ENCODE measurements at regions not wholly inside any gene's neighbourhood (a gene's known extent, or its start where the extent isn't known, plus 50 kb on each side); places are given as distances from the start of the nearest gene placed in this dataset.

DNA sequence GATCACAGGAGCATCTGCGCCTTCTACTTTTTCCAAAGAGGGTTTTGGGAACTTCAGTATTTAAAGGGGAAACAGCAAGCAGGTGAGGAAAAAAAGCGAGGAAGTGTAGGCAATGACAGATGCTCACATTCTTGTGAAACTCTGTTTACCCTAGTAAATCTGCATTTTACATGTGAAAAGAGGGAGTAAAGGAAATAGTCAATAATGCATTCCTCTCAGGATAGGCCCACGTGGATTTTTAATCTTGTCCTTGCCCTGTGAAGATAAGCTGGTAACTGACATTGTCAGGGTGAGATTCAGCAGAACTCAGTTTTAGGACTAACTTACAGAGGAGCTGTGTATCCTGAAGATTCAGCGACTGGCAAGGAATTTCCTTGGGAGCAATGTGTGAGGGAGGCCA, 1119.2 kb upstream of the TMEM132C start:
- H3K4me3 ChIP-seq (ENCODE audit: low read depth, low read length) = no peak overlapping the region
- no peaks in the 10 kb centered on the region for H3K36me3 ChIP-seq
- TF ChIP-seq, protein P1, sequence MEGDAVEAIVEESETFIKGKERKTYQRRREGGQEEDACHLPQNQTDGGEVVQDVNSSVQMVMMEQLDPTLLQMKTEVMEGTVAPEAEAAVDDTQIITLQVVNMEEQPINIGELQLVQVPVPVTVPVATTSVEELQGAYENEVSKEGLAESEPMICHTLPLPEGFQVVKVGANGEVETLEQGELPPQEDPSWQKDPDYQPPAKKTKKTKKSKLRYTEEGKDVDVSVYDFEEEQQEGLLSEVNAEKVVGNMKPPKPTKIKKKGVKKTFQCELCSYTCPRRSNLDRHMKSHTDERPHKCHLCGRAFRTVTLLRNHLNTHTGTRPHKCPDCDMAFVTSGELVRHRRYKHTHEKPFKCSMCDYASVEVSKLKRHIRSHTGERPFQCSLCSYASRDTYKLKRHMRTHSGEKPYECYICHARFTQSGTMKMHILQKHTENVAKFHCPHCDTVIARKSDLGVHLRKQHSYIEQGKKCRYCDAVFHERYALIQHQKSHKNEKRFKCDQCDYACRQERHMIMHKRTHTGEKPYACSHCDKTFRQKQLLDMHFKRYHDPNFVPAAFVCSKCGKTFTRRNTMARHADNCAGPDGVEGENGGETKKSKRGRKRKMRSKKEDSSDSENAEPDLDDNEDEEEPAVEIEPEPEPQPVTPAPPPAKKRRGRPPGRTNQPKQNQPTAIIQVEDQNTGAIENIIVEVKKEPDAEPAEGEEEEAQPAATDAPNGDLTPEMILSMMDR (IDR thresholded peaks at IDR 0.05; ENCODE audit: low read depth, low read length) = no peak
- H3K27ac ChIP-seq = no peak overlapping the region
- DNase-seq = no peak
- H3K27me3 ChIP-seq (ENCODE audit: insufficient read depth, low read depth, severe bottlenecking) = no peaks in the 10 kb centered on the region
- H3K9me3 ChIP-seq (ENCODE audit: severe bottlenecking) = no peaks in the 10 kb centered on the region

DNA sequence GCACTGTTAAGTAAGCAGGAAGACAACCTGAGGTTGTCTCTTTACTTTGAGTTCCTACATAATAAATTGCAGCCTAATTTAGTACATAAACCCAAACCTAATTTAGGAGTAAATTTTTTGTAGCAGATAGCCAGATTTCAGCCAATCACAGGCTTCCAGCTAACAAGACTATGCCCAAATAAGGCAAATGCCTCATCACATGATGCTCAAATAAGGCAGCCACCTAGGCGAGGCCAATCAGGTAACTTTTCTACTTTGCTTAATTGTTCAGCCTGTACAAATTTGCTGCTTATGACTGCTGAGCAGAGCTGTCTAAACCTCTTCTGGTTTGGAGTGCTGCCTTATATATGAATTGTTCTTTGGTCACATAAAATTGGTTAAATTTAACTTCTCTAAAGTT, 1118.7 kb upstream of the TMEM132C start:
- TF ChIP-seq, protein P1 (IDR thresholded peaks at IDR 0.05; ENCODE audit: low read depth, low read length) = no peak
- Histone ChIP-seq H3K36me3 (no peaks in the 10 kb centered on the region), H3K9me3 (ENCODE audit: severe bottlenecking) (no peaks in the 10 kb centered on the region), H3K4me3 (ENCODE audit: low read depth, low read length) (no peak overlapping the region), H3K27ac (no peak overlapping the region), H3K27me3 (ENCODE audit: insufficient read depth, low read depth, severe bottlenecking) (no peaks in the 10 kb centered on the region)
- DNase-seq = no peak

DNA sequence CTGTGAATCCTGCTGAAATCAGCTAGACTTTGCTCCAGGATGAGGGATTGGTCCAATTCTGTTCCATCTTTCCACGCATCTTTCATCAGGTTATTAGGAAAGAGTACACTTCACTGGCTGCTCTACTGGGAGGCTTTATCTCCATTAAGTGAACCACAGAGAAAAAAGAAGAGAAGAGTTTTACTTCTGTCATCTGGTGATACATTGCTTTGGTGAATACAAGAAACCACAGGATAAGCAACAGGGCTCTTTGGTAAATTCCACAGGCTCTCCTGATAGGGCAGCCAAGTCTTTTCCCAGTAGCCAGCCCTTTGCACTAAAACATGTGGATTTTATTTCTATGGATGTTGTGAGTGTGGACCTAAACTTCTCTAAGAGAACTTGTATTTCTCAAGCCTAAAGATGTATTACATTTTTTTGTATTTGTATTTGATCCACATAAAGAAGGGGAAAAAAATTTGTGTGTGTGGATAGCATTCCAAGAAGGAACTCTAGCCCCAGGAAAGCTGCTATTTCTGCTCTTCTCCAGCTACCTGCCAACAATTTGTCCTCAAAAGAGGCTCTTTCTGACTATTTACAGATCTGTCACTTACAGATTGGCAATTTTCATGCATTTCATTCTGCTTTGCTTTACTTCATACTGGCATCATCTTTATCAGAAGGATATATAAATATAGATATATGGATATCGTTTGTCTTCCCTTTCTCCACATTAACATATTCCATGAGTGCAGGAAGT, 1117.6 kb upstream of the TMEM132C start:
- Histone ChIP-seq H3K36me3 (no peaks in the 10 kb centered on the region), H3K9me3 (ENCODE audit: severe bottlenecking) (no peaks in the 10 kb centered on the region), H3K27me3 (ENCODE audit: insufficient read depth, low read depth, severe bottlenecking) (no peaks in the 10 kb centered on the region), H3K27ac (no peak overlapping the region), H3K4me3 (ENCODE audit: low read depth, low read length) (no peak overlapping the region)
- TF ChIP-seq, protein P1 (IDR thresholded peaks at IDR 0.05; ENCODE audit: low read depth, low read length) = no peak
- no peak for DNase-seq

DNA sequence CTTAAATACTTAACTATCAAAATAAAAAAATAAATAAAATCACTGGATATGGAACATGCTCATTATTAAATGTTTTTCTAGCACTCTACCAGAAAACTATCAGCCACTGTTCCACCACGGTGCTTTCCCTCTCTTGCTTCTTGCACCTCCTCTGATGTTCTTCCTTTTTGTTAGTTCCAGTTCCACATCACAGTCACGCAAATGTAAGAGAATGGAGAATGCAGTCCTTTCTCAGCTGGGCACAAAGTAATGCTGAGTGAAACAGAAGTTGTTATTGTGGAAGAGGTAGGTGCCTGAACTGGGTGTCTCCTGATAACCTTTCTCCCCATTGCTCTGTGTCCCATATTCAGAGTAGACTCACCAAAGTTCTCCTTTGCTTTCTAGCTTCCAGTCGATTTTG, 1116.9 kb upstream of the TMEM132C start:
- Histone ChIP-seq H3K27me3 (ENCODE audit: insufficient read depth, low read depth, severe bottlenecking) (no peaks in the 10 kb centered on the region), H3K4me3 (ENCODE audit: low read depth, low read length) (no peak overlapping the region), H3K27ac (no peak overlapping the region), H3K36me3 (no peaks in the 10 kb centered on the region), H3K9me3 (ENCODE audit: severe bottlenecking) (no peaks in the 10 kb centered on the region)
- TF ChIP-seq, protein P1 (IDR thresholded peaks at IDR 0.05; ENCODE audit: low read depth, low read length) = no peak
- no peak for DNase-seq

DNA sequence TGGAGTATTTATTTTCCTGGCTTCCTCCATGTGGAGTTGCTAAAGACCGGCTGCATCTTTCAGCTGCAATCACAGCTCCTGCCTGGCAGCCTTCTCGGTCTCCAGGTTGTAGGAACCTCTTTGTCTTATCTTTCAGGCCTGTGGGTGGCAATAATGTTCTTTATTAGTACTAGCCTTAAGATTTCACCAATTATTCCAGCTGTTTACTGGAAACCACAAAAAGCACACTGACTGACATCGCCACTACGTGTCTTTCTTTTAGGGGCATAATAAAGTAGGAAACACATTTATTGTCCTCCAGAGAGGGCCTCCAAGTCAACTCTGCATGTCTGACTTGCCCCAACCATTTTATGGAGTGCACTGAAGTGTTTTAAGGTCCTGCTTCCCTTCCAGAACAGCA, 1116.5 kb upstream of the TMEM132C start:
- Histone ChIP-seq H3K9me3 (ENCODE audit: severe bottlenecking) (no peaks in the 10 kb centered on the region), H3K27me3 (ENCODE audit: insufficient read depth, low read depth, severe bottlenecking) (no peaks in the 10 kb centered on the region)

More for the DNA sequence above, 1116.5 kb upstream of the TMEM132C start:
- Histone ChIP-seq H3K27ac (no peak overlapping the region), H3K4me3 (ENCODE audit: low read depth, low read length) (no peak overlapping the region), H3K36me3 (no peaks in the 10 kb centered on the region)
- no peak for DNase-seq
- TF ChIP-seq, protein P1 (IDR thresholded peaks at IDR 0.05; ENCODE audit: low read depth, low read length) = no peak
